GM23338 (cell line): ENCODE measurements at regions not wholly inside any gene's neighbourhood (a gene's known extent, or its start where the extent isn't known, plus 50 kb on each side); places are given as distances from the start of the nearest gene placed in this dataset.

Experiments
- EZH2 ChIP-seq: fragments of 200-600 bp; sonication (generic); IDR thresholded peaks from one replicate; pipeline ENCODE4 v1.8.0; 2017; ENCODE audit warnings: antibody characterized with exemption, mild to moderate bottlenecking, low read depth; ENCODE audit not compliant: unreplicated experiment
- EZH2phosphoT487 ChIP-seq: fragments of 200-600 bp; sonication (generic); IDR thresholded peaks from one replicate; pipeline ENCODE4 v1.8.1; 2018; ENCODE audit warnings: antibody characterized with exemption; ENCODE audit not compliant: unreplicated experiment
- TF ChIP-seq, protein P1 (sequence below), 2 experiments: fragments of 200-600 bp in 1 of 2; sonication (generic) in 1 of 2; conservative IDR thresholded peaks; 2 replicates each; pipeline versions ENCODE4 v1.5.1 to v1.6.1; 2016 to 2017; ENCODE audit warnings: antibody characterized with exemption in 2 of 2, low read depth in 2 of 2, mild to moderate bottlenecking in 2 of 2, moderate library complexity in 1 of 2

GRCh38 chr3:7875925-7876324 lies 625.7 kb upstream of the LMCD1 start:
- TF ChIP-seq, protein P1, sequence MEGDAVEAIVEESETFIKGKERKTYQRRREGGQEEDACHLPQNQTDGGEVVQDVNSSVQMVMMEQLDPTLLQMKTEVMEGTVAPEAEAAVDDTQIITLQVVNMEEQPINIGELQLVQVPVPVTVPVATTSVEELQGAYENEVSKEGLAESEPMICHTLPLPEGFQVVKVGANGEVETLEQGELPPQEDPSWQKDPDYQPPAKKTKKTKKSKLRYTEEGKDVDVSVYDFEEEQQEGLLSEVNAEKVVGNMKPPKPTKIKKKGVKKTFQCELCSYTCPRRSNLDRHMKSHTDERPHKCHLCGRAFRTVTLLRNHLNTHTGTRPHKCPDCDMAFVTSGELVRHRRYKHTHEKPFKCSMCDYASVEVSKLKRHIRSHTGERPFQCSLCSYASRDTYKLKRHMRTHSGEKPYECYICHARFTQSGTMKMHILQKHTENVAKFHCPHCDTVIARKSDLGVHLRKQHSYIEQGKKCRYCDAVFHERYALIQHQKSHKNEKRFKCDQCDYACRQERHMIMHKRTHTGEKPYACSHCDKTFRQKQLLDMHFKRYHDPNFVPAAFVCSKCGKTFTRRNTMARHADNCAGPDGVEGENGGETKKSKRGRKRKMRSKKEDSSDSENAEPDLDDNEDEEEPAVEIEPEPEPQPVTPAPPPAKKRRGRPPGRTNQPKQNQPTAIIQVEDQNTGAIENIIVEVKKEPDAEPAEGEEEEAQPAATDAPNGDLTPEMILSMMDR (conservative IDR thresholded peaks at IDR 0.05; ENCODE audit: low read depth in 2 of 2): no peak
- TF ChIP-seq EZH2 (no peak), EZH2phosphoT487 (no peak)
